Activated B cell treated with CpG ODN at 0.5 μM for 24 hours (primary cell): ENCODE measurements at regions not wholly inside any gene's neighbourhood (a gene's known extent, or its start where the extent isn't known, plus 50 kb on each side); places are given as distances from the start of the nearest gene placed in this dataset.
"Not testable (repeated sequence)": the region's sequence is repeated elsewhere in the genome, so short reads cannot be mapped to it uniquely, and the experiment has no call there.

ENCODE experiments used
- ATAC-seq: fragments of 200-7000 bp; cut with Tn5 transposase; one replicate; pipeline ENCODE4 v1.10.0; 2021; ENCODE audit warnings: low read depth, mild to moderate bottlenecking, moderate library complexity
- CTCF ChIA-PET: fragments of 350-600 bp; sonication (Branson Sonifier 250); formaldehyde crosslinking; loops from one replicate; lab custom pipeline; 2021; ENCODE audit warnings: antibody characterized with exemption; lab: Charles Lee
- POLR2A ChIA-PET: fragments of 350-600 bp; sonication (Branson Sonifier 250); formaldehyde crosslinking; loops from one replicate; lab custom pipeline; 2021; ENCODE audit warnings: antibody characterized with exemption; lab: Charles Lee
- DNase-seq: peaks from one replicate; pipeline ENCODE4 v3.0.0; 2022
- H3K27ac Mint-ChIP-seq: one replicate; pipeline ENCODE4 v1.8.0; 2020; ENCODE audit warnings: mixed read lengths
- H3K27me3 Mint-ChIP-seq: one replicate; pipeline ENCODE4 v1.8.0; 2021; ENCODE audit warnings: mixed read lengths
- H3K36me3 Mint-ChIP-seq: one replicate; pipeline ENCODE4 v1.8.0; 2021; ENCODE audit warnings: low read depth, mixed read lengths
- H3K4me1 Mint-ChIP-seq: one replicate; pipeline ENCODE4 v1.8.0; 2021; ENCODE audit warnings: mixed read lengths
- H3K4me3 Mint-ChIP-seq: one replicate; pipeline ENCODE4 v1.8.0; 2020; ENCODE audit warnings: mild to moderate bottlenecking, mixed read lengths
- H3K9me3 Mint-ChIP-seq: one replicate; pipeline ENCODE4 v1.8.0; 2020; ENCODE audit warnings: mixed read lengths
- CTCF ChIP-seq: fragments of 200-600 bp; IDR thresholded peaks from one replicate; pipeline ENCODE4 v1.8.0; 2022; ENCODE audit warnings: antibody characterized with exemption, mild to moderate bottlenecking
- intact Hi-C: fragments of 100-400 bp; cut with micrococcal nuclease; formaldehyde crosslinking; loops from one replicate; pipeline ENCODE4 v1.15.1; 2024

- TF ChIP-seq CTCF, result no peak
- CTCF ChIA-PET, result no interaction called here
- DNase-seq (no peak), ATAC-seq (no peak)
- Mint-ChIP-seq H3K27ac (no peak overlapping the region), H3K27me3 (no peaks in the 10 kb centered on the region), H3K9me3 (no peaks in the 10 kb centered on the region), H3K4me3 (no peak overlapping the region), H3K36me3 (no peaks in the 10 kb centered on the region), H3K4me1 (no peaks in the 10 kb centered on the region)
- intact Hi-C loops, result no loop called here
- POLR2A ChIA-PET, result no interaction called here
These were observed 129.4 kb downstream of the IBTK start for GRCh38 chr6:82118150-82118562.

GRCh38 chr6:82114748-82115147 is 132.8 kb downstream of the IBTK start:
- DNase-seq (no peak), ATAC-seq (no peak)
- H3K9me3 Mint-ChIP-seq, result peaks cover 2% of the 10 kb centered on the region
- ChIA-PET CTCF (no interaction called here), POLR2A (no interaction called here)
- H3K4me1 Mint-ChIP-seq, result no peaks in the 10 kb centered on the region
- H3K4me3 Mint-ChIP-seq, result no peak overlapping the region
- no peak overlapping the region for H3K27ac Mint-ChIP-seq
- H3K36me3 Mint-ChIP-seq, result no peaks in the 10 kb centered on the region
- no peak for TF ChIP-seq CTCF
- no peaks in the 10 kb centered on the region for H3K27me3 Mint-ChIP-seq
- intact Hi-C loops, result no loop called here

GRCh38 chr6:82113231-82113630 is 134.3 kb downstream of the IBTK start:
- Mint-ChIP-seq H3K9me3 (peaks cover 16% of the 10 kb centered on the region), H3K36me3 (no peaks in the 10 kb centered on the region)
- POLR2A ChIA-PET, result no interaction called here

GRCh38 chr6:82111818-82112217 is 135.7 kb downstream of the IBTK start:
- Mint-ChIP-seq H3K4me3 (no peak overlapping the region), H3K36me3 (no peaks in the 10 kb centered on the region), H3K4me1 (no peaks in the 10 kb centered on the region), H3K27ac (no peak overlapping the region), H3K27me3 (no peaks in the 10 kb centered on the region), H3K9me3 (peaks cover 16% of the 10 kb centered on the region)
- ATAC-seq (no peak), DNase-seq (no peak)
- no peak for TF ChIP-seq CTCF
- intact Hi-C loops, result no loop called here
- CTCF ChIA-PET, result no interaction called here
- POLR2A ChIA-PET, result no interaction called here

More at GRCh38 chr6:82113231-82113630, 134.3 kb downstream of the IBTK start:
- Mint-ChIP-seq H3K4me3 (no peak overlapping the region), H3K27ac (no peak overlapping the region), H3K4me1 (no peaks in the 10 kb centered on the region), H3K27me3 (no peaks in the 10 kb centered on the region)
- DNase-seq (no peak), ATAC-seq (no peak)
- no peak for TF ChIP-seq CTCF
- intact Hi-C loops, result no loop called here
- CTCF ChIA-PET, result no interaction called here

GRCh38 chr6:82111114-82111513 is 136.4 kb downstream of the IBTK start:
- Mint-ChIP-seq H3K36me3 (no peaks in the 10 kb centered on the region), H3K4me3 (no peak overlapping the region), H3K27me3 (no peaks in the 10 kb centered on the region), H3K4me1 (no peaks in the 10 kb centered on the region), H3K9me3 (peaks cover 16% of the 10 kb centered on the region), H3K27ac (no peak overlapping the region)
- TF ChIP-seq CTCF, result no peak
- intact Hi-C loops, result no loop called here
- ChIA-PET CTCF (no interaction called here), POLR2A (no interaction called here)
- ATAC-seq, result no peak
- DNase-seq, result no peak

GRCh38 chr6:82103171-82103570 is 144.4 kb downstream of the IBTK start:
- CTCF ChIA-PET, result not testable (repeated sequence)

GRCh38 chr6:82101374-82102114 is 146.0 kb downstream of the IBTK start:
- H3K9me3 Mint-ChIP-seq, H3K4me1 Mint-ChIP-seq, H3K27ac Mint-ChIP-seq, DNase-seq, H3K4me3 Mint-ChIP-seq, intact Hi-C loops, POLR2A ChIA-PET, CTCF ChIA-PET, H3K36me3 Mint-ChIP-seq, H3K27me3 Mint-ChIP-seq, ATAC-seq: not testable (repeated sequence)

More at GRCh38 chr6:82103171-82103570, 144.4 kb downstream of the IBTK start:
- ATAC-seq, DNase-seq, intact Hi-C loops, H3K4me3 Mint-ChIP-seq, H3K4me1 Mint-ChIP-seq, H3K36me3 Mint-ChIP-seq, POLR2A ChIA-PET, H3K27me3 Mint-ChIP-seq, H3K27ac Mint-ChIP-seq, H3K9me3 Mint-ChIP-seq: not testable (repeated sequence)

- POLR2A ChIA-PET, CTCF ChIA-PET, H3K9me3 Mint-ChIP-seq, H3K4me3 Mint-ChIP-seq, ATAC-seq, intact Hi-C loops, H3K36me3 Mint-ChIP-seq, DNase-seq, H3K27ac Mint-ChIP-seq, H3K27me3 Mint-ChIP-seq, H3K4me1 Mint-ChIP-seq: not testable (repeated sequence)
These were observed 146.8 kb downstream of the IBTK start for GRCh38 chr6:82100763-82101162.
